HG03103 (cell line): ENCODE measurements at regions not wholly inside any gene's neighbourhood (a gene's known extent, or its start where the extent isn't known, plus 50 kb on each side); places are given as distances from the start of the nearest gene placed in this dataset.

ENCODE experiments used
- ATAC-seq: cut with Tn5 transposase; IDR thresholded peaks from one replicate; pipeline ENCODE4 v1.9.1; 2021; ENCODE audit warnings: low read depth; ENCODE audit not compliant: unreplicated experiment

GRCh38 chr9:73022353-73022752 lies 69.5 kb upstream of the ALDH1A1 start:
- no peak for ATAC-seq

GRCh38 chr9:73020877-73021276 lies 68.0 kb upstream of the ALDH1A1 start:
- no peak for ATAC-seq

GRCh38 chr9:73014011-73014410 lies 61.2 kb upstream of the ALDH1A1 start:
- ATAC-seq = no peak

GRCh38 chr9:73011956-73012355 lies 59.1 kb upstream of the ALDH1A1 start:
- ATAC-seq = no peak

GRCh38 chr9:73011181-73011750 lies 58.4 kb upstream of the ALDH1A1 start:
- no peak for ATAC-seq

GRCh38 chr9:73009649-73010288 lies 56.9 kb upstream of the ALDH1A1 start:
- no peak for ATAC-seq

- ATAC-seq = no peak
These were observed 55.3 kb upstream of the ALDH1A1 start for GRCh38 chr9:73007966-73008672.

GRCh38 chr9:73006986-73007385 lies 54.1 kb upstream of the ALDH1A1 start:
- ATAC-seq = no peak
